Dermis microvascular lymphatic vessel endothelial cell (primary cell): ENCODE measurements at regions not wholly inside any gene's neighbourhood (a gene's known extent, or its start where the extent isn't known, plus 50 kb on each side); places are given as distances from the start of the nearest gene placed in this dataset.

Experiments used
- DNase-seq, 2 donors: peaks; one replicate each; pipeline versions ENCODE4 v3.0.0 to v3.0.0-alpha.2; 2010; ENCODE audit warnings: low read depth in 2 of 2

GRCh38 chr4:35491093-35491492 lies 753.2 kb downstream of the ARAP2 start:
- no peak for DNase-seq

GRCh38 chr4:35493977-35494376 lies 750.3 kb downstream of the ARAP2 start:
- no peak for DNase-seq

DNA sequence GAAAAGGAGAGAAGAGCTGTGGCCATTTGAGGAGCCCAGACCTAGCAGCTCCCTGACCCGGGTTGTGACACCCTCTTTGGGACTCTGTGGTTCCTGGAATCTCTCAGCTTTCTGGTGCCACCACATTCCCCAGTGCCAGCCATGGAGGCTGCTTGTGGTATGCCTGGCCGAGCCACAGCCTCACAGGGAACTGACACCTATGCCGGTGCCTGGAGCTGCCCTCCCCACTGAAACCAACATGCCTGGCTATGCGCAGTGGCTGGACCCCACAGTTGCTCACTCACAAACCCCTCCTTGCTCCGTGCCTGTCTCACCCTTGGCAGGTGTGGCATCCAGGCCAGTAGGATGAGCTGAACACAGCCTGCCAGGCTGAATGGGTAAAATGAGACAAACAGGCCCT lies 749.4 kb downstream of the ARAP2 start:
- no peak for DNase-seq

- DNase-seq: no peak
These were observed 743.5 kb downstream of the ARAP2 start for GRCh38 chr4:35500812-35501211.

GRCh38 chr4:35503435-35503834 lies 740.9 kb downstream of the ARAP2 start:
- no peak for DNase-seq

GRCh38 chr4:35506161-35506560 lies 738.2 kb downstream of the ARAP2 start:
- no peak for DNase-seq

- no peak for DNase-seq
These were observed 732.5 kb downstream of the ARAP2 start for GRCh38 chr4:35511851-35512250.

DNA sequence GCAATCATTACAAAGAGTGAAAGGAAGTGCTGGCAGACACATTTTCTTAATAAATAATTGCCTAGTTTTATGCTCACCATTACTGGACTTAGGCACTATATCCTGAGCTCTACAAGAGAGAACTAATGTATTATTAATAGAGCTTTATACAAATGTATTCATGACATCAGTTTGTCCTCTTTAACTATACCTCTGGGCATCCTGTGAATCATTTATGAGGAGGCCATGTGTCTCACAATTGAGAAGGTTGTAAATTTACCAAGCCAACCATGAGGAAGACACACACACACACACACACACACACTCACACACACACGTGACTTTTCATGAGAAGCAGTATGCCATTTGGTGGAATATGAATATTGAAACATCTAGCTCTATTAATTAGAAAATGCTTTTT lies 728.2 kb downstream of the ARAP2 start:
- no peak for DNase-seq

- DNase-seq: no peak
These were observed 724.3 kb downstream of the ARAP2 start for GRCh38 chr4:35520059-35520458.

- no peak for DNase-seq
These were observed 722.6 kb downstream of the ARAP2 start for GRCh38 chr4:35521682-35522081.

DNA sequence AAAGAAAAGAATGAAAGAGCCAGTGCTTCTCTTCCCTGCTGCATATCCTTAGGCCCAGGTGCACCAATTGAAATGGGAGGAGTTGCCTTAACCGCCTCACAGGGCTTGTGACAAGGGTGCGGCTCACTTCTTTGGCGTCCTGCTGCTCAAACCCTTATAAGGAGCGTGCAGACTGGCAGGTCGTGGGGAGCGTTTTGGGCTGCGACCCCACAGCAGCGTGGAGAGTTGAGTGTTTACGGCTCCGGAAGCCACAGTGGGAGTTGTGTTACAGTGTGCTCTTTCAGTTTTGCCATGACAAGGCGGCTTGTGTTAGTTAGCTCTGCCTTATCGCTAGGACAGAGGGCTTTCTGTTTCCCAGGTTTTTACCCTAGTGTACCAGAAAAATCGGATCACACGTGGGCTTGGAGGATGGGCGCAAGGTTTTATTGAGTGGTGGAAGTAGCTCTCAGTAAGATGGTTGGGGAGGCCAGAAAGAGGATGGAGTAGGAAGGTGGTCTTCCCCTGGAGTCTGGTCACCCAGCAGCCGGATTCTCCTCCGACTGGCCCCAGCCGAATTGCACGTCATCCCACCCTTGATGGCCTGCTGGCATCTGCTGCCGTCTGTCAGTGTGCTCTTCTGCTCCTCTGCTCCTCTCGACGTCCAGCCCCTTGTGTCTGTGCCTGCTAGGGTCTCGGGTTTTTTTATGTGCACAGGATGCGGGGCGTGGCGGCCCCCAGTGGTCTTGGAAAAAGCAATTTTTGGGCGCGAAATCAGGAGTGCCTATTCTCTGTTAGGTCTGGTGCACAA lies 718.9 kb downstream of the ARAP2 start:
- no peak for DNase-seq

DNA sequence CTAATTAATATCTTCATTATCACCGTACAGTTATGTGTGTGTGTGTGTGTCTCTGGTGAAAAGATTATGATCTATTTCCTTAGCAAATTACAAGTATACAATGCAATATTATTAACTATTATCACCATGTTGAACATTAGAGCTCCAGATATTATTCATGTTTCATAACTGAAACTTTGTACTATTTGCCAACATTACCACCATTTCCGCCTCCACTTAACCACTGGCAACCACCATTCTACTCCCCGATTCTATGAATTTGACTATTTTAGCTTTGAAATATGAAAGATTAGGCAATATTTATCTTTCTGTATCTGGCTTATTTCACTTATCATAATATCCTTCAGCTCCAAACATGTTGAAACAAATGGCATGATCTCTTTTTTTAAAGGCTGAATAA lies 717.9 kb downstream of the ARAP2 start:
- no peak for DNase-seq

DNA sequence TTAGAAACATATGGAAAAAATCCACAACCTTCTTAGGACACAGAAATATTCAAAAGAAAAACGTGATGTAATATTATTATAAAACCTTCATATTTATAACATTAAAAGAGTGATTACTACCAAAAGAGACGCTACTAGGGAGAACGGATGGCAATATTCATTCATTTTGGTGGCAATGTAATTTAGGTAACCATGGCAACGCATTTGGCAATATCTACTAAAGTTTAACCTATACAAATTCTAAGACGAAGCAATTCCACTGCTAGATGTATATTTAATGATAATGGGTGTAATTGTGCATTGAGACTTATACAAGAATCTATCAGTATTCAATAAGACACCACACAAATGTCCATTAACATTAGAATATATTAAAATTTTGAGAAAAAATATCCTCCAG lies 709.4 kb downstream of the ARAP2 start:
- no peak for DNase-seq

DNA sequence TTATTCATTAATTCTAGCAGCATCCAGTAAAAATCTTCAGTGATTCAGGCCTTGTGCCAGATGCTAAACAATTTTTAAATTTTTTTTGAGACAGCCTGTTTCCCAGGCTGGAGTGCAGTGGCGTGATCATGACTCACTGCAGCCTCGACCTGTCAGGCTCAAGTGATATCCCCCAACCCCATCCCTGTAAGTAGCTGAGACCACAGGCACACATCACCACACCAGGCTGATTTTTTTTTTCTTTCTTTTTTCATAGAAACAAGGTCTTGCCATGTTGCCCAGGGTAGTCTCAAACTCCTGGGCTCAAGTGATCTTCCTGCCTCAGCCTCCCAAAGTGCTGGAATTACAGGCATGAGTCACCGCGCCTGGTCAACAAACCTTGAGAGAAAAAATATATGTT lies 705.5 kb downstream of the ARAP2 start:
- DNase-seq: no peak

DNA sequence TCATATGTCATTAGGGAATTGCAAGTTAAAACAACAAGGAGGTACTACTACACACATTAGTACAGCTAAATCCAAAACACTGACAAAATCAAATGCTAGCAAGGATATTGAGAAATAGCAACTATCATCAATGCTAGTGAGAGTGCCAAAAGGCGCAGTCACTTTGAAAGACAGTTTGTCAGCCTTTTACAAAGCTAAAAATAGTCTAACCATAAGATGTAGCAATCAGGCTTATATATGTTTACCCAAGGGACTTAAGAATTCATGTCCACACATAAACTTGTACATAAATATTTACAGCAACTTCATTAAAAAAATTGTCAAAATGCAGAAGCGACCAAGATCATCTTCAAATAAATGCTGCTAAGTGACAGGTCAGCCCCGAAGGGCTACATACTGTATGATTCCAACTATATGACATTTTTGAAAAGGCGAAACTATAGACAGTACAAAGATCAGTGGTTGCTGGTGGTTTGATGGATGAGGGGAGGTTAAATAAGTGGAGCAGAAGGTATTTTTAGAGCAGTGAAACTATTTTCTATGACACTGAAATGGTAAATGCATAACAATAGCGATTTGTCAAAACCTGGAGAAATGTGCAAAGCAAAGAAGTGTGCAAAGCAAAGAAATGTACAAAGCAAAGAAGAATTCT lies 704.8 kb downstream of the ARAP2 start:
- DNase-seq: no peak

GRCh38 chr4:35541146-35541887 lies 703.0 kb downstream of the ARAP2 start:
- no peak for DNase-seq

- DNase-seq: no peak
These were observed 702.5 kb downstream of the ARAP2 start for GRCh38 chr4:35541888-35542213.

DNA sequence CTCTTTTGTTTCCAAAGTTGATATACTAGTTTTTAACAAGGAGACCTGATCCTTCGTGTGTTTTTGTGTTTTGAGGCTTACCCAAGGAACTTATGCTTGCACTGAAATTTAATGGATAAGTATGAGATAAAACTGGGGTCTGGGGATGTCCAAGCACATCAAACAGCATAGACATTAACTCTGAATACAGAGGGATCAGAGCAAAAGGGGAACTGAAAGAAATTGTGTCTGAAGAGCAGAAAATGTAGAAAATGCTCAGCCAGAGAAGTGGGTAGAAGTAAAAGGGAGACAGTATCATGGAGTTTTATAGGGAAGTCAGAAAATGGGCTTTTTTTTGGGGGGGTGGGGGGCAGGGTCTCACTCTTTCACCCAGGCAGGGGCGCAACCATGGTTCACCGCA lies 695.4 kb downstream of the ARAP2 start:
- no peak for DNase-seq

GRCh38 chr4:35556387-35556786 lies 687.9 kb downstream of the ARAP2 start:
- DNase-seq: no peak

DNA sequence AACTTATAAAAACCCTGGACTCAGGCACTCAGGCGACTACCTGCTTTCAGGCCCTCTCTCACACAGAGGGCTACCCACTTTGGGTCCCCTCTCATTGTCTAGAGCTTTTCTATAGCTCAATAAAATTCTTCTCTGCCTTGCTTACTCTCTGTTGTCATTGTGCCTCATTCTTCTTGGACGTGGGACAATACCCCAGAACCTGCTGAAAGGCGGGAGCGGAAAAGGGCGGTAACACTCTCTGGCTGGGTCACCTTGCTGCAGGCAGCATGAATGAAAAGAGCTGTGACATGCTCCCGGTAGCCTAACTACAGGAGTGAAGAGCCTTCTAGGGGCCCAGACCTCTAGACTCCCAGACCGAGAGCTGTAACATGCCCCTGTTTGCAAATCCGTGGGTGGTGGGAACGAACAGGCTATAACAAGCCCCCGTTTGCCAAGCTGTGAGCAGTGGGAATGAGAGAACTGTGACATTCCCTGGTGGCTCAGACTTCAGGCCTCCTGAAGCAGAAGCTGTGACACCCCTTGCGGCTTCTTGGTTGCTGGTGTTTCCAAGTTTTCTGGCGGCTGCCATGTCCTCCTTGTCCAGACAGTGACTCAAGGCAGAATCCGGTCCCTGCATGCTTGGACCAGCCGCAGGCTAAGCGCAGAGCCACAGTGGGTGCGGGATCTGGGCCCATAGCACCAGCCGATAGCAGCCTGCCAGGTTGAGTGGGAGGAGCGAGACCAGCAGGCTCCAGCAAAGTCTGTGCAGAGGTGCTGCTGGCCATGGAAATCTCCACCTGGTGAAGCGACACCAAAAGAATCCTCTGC lies 684.6 kb downstream of the ARAP2 start:
- DNase-seq: no peak

- DNase-seq: no peak
These were observed 681.5 kb downstream of the ARAP2 start for GRCh38 chr4:35562861-35563260.

- no peak for DNase-seq
These were observed 678.7 kb downstream of the ARAP2 start for GRCh38 chr4:35565640-35566039.
